Right lobe of liver (tissue), 4 donors: ENCODE measurements at regions not wholly inside any gene's neighbourhood (a gene's known extent, or its start where the extent isn't known, plus 50 kb on each side); places are given as distances from the start of the nearest gene placed in this dataset.

Experiments
- POLR2A ChIP-seq: fragments of 450-650 bp; IDR thresholded peaks from one replicate; pipeline ENCODE4 v1.6.1; 2017; ENCODE audit warnings: antibody characterized with exemption, mild to moderate bottlenecking
- TF ChIP-seq, protein P1 (sequence below), 4 donors: fragments of 200-600 bp in 3 of 4; fragments of 450-650 bp in 1 of 4; IDR thresholded peaks; one replicate each; pipeline versions ENCODE4 v1.5.1 to v1.8.0; 2016 to 2022; ENCODE audit warnings: antibody characterized with exemption in 4 of 4, mild to moderate bottlenecking in 2 of 4
- donor health status: DM: no; HTN: no; CAD: no.
- donor health status: DM: no; HTN: no; CAD: no.
- donor health status: DM: no; HTN: yes; CAD: no.

DNA sequence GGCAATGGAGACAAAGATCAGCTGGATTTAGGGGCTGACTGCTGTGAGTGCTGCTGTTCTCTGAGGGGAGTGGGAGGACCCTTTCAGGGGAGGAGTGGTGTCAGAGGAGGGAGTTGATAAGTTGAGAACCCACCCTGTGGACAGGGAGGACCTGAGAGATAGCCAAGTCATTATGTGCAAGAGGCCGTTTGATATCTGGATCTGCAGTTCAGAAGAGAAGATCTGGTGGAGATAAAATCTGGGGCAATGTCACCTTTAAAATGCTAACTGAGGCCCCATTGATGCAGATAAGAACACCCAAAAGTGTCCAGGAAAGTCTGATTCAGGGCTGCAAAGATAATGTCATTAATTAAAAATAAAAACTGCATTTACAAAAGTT lies 256.1 kb upstream of the HES1 start:
- TF ChIP-seq, protein P1, sequence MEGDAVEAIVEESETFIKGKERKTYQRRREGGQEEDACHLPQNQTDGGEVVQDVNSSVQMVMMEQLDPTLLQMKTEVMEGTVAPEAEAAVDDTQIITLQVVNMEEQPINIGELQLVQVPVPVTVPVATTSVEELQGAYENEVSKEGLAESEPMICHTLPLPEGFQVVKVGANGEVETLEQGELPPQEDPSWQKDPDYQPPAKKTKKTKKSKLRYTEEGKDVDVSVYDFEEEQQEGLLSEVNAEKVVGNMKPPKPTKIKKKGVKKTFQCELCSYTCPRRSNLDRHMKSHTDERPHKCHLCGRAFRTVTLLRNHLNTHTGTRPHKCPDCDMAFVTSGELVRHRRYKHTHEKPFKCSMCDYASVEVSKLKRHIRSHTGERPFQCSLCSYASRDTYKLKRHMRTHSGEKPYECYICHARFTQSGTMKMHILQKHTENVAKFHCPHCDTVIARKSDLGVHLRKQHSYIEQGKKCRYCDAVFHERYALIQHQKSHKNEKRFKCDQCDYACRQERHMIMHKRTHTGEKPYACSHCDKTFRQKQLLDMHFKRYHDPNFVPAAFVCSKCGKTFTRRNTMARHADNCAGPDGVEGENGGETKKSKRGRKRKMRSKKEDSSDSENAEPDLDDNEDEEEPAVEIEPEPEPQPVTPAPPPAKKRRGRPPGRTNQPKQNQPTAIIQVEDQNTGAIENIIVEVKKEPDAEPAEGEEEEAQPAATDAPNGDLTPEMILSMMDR (IDR thresholded peaks at IDR 0.05), result no peak
- no peak for TF ChIP-seq POLR2A
